PC-9 (cell line): ENCODE measurements at regions not wholly inside any gene's neighbourhood (a gene's known extent, or its start where the extent isn't known, plus 50 kb on each side); places are given as distances from the start of the nearest gene placed in this dataset.
A peak's percentile ranks its signal among the peaks of the same experiment; 100 is the strongest.

Experiments
- BruUV-seq: library from RNA; stranded (reverse); fragments of 400-500 nt; replicated peaks from 2 replicates; lab custom pipeline; 2021; lab: Mats Ljungman, UMichigan
- CTCF ChIA-PET: fragments of 300-600 bp; sonication (Branson Sonifier 250); formaldehyde crosslinking; loops from one replicate; lab custom pipeline; 2022; ENCODE audit warnings: antibody characterized with exemption; lab: Charles Lee
- POLR2A ChIA-PET: fragments of 300-600 bp; sonication (Branson Sonifier 250); formaldehyde crosslinking; loops from one replicate; lab custom pipeline; 2022; ENCODE audit warnings: antibody characterized with exemption; ENCODE audit not compliant: unreplicated experiment; lab: Charles Lee
- DNase-seq, 2 experiments: peaks; one replicate each; pipeline versions ENCODE4 v3.0.0 to v3.0.0-alpha.2; 2015 to 2022; ENCODE audit warnings: mixed read lengths in 1 of 2
- H2AFZ ChIP-seq: fragments of 200-600 bp; sonication (generic); 2 replicates; pipeline ENCODE4 v1.8.1; 2017; ENCODE audit warnings: antibody characterized with exemption
- H3F3A ChIP-seq: fragments of 200-600 bp; sonication (generic); 2 replicates; pipeline ENCODE4 v1.8.1; 2017; ENCODE audit warnings: antibody characterized with exemption, mild to moderate bottlenecking, low read depth; ENCODE audit not compliant: insufficient read depth
- H3K27ac ChIP-seq: fragments of 200-600 bp; sonication (generic); 2 replicates; pipeline ENCODE4 v1.6.1; 2016; ENCODE audit warnings: mixed run types
- H3K27me3 ChIP-seq: fragments of 200-600 bp; sonication (generic); 2 replicates; pipeline ENCODE4 v1.6.1; 2016; ENCODE audit warnings: low read depth, mixed run types; ENCODE audit not compliant: insufficient read depth
- H3K36me3 ChIP-seq: fragments of 200-600 bp; sonication (generic); 2 replicates; pipeline ENCODE4 v1.6.1; 2016; ENCODE audit warnings: low read depth, mixed run types
- H3K4me1 ChIP-seq: fragments of 200-600 bp; sonication (generic); replicated peaks from 2 replicates; pipeline ENCODE4 v1.6.1; 2016; ENCODE audit warnings: mixed run types; ENCODE audit not compliant: insufficient read depth
- H3K4me2 ChIP-seq: fragments of 200-600 bp; sonication (generic); 2 replicates; pipeline ENCODE4 v1.6.1; 2017; ENCODE audit warnings: mixed run types
- H3K4me3 ChIP-seq: fragments of 200-600 bp; sonication (generic); 2 replicates; pipeline ENCODE4 v1.6.1; 2016; ENCODE audit warnings: mixed run types
- H3K79me2 ChIP-seq: fragments of 200-600 bp; sonication (generic); 2 replicates; pipeline ENCODE4 v1.6.1; 2017; ENCODE audit warnings: low read depth, mixed run types
- H3K9me2 ChIP-seq: fragments of 200-600 bp; sonication (generic); 2 replicates; pipeline ENCODE4 v1.8.1; 2017; ENCODE audit warnings: mild to moderate bottlenecking; ENCODE audit not compliant: insufficient read depth
- H3K9me3 ChIP-seq: fragments of 200-600 bp; sonication (generic); 2 replicates; pipeline ENCODE4 v1.8.1; 2016; ENCODE audit warnings: low read depth; ENCODE audit not compliant: insufficient read depth
- H4K20me1 ChIP-seq: fragments of 200-600 bp; sonication (generic); 2 replicates; pipeline ENCODE4 v1.8.1; 2017; ENCODE audit not compliant: insufficient read depth
- CTCF ChIP-seq: fragments of 200-600 bp; sonication (generic); conservative IDR thresholded peaks from 2 replicates; pipeline ENCODE4 v1.6.1; 2017; ENCODE audit warnings: mixed run types, antibody characterized with exemption, mild to moderate bottlenecking, moderate library complexity
- EZH2 ChIP-seq: fragments of 200-600 bp; sonication (generic); IDR thresholded peaks from 2 replicates; pipeline ENCODE4 v1.8.0; 2017; ENCODE audit warnings: antibody characterized with exemption, low read depth
- intact Hi-C: fragments of 100-400 bp; cut with micrococcal nuclease; formaldehyde crosslinking; loops from one replicate; pipeline ENCODE4 v1.10.0; 2022; ENCODE audit not compliant: unreplicated experiment

DNA sequence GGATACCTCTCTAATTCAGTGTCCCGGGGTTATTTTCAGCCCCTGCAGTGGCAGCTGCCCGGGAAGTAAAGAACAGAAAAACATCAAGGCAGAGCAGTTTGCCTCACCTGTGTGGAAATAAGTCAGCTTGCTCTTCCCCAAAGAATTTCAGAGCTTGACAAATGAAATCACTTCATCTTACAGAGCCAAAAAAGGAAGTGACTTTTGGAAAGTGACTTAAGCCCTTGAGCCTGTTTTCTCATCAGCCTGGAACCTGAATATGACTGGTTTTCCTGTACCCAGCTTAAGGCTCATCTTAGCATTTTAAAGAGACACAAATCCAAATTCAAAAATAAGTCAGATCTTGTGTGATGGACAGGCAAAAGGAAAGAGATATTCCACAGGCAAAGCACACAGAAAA, 211.6 kb downstream of the RCHY1 start:
- no peak for DNase-seq
- no peak overlapping the region for H3K4me3 ChIP-seq
- H3K4me2 ChIP-seq, result no peak overlapping the region
- H3K9me3 ChIP-seq, result no peaks in the 10 kb centered on the region
- H3K27ac ChIP-seq, result no peak overlapping the region
- H3K9me2 ChIP-seq, result no peaks in the 10 kb centered on the region
- no peaks in the 10 kb centered on the region for H4K20me1 ChIP-seq
- no peak for TF ChIP-seq EZH2
- no peak for TF ChIP-seq CTCF
- intact Hi-C loops, result no loop called here
- no TSS peak for BruUV-seq
- H2AFZ ChIP-seq, result no peak overlapping the region
- H3K27me3 ChIP-seq, result no peaks in the 10 kb centered on the region
- CTCF ChIA-PET, result no interaction called here
- no peaks in the 10 kb centered on the region for H3K79me2 ChIP-seq
- H3K4me1 ChIP-seq, result no peaks in the 10 kb centered on the region
- POLR2A ChIA-PET, result no interaction called here
- no peaks in the 10 kb centered on the region for H3F3A ChIP-seq
- H3K36me3 ChIP-seq, result no peaks in the 10 kb centered on the region

GRCh38 chr4:75289914-75290582, 224.2 kb downstream of the RCHY1 start:
- Histone ChIP-seq H3K4me3 (no peak overlapping the region), H3K9me3 (no peaks in the 10 kb centered on the region), H4K20me1 (no peaks in the 10 kb centered on the region), H3K4me2 (no peak overlapping the region), H3K4me1 (no peaks in the 10 kb centered on the region), H3F3A (no peaks in the 10 kb centered on the region), H3K27me3 (no peaks in the 10 kb centered on the region), H3K36me3 (no peaks in the 10 kb centered on the region), H2AFZ (no peak overlapping the region), H3K27ac (no peak overlapping the region), H3K79me2 (no peaks in the 10 kb centered on the region), H3K9me2 (no peaks in the 10 kb centered on the region)
- peak in 1 of 2 experiments; percentile 4 for DNase-seq
- ChIA-PET CTCF (interaction anchor here (0.6 kb wide), 1 partner anchor 179 kb away, joined by 5 read pairs; no protein-coding TSS in a partner anchor), POLR2A (no interaction called here)
- intact Hi-C loops, result loop anchor here (5.0 kb wide), 1 partner anchor 358 kb away; the partner anchor contains the start of gene PARM1
- no peak for TF ChIP-seq EZH2
- peak; percentile 61 for TF ChIP-seq CTCF
- BruUV-seq, result no TSS peak

DNA sequence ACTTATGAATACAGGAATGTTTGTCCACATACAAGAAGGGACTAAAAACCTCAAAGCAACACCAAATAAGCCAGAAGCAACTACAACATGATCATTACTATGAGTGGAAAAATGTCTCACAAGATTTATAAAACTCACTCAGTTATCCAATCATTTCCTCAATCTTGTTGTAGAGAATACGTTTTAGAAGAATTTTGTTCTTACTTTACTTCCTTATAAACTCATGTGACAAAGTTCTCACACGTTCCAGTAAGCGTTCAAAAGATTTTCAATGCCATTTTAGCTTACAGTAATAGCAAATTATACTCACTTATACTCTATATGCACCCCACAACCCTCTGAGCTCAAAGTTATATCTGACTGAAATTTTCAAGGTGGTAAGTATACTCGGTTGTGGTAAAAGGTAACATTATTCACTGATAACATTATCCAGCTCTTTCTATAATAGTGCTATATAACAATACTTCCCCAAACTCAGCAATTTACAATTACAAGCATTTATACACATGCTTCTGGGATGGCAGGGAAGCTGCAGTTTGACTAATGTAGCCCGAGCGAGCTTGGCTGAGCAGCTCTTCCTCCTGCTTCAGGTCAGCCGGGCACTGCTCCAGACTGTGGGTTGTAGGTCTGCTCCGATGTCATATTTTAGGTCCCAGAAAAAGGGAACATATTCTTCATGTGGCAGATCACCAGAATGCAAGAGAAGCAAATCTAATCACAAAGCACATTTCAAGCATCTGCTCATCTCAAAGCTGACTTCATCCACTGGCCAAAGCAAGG, 226.3 kb downstream of the RCHY1 start:
- Histone ChIP-seq H3K4me3 (no peak overlapping the region), H3K27me3 (no peaks in the 10 kb centered on the region), H3K4me1 (no peaks in the 10 kb centered on the region), H3K27ac (no peak overlapping the region), H2AFZ (no peak overlapping the region), H3K9me2 (no peaks in the 10 kb centered on the region), H3K79me2 (no peaks in the 10 kb centered on the region), H4K20me1 (no peaks in the 10 kb centered on the region), H3K9me3 (no peaks in the 10 kb centered on the region), H3K4me2 (no peak overlapping the region), H3K36me3 (no peaks in the 10 kb centered on the region), H3F3A (no peaks in the 10 kb centered on the region)
- ChIA-PET POLR2A (no interaction called here), CTCF (no interaction called here)
- intact Hi-C loops, result loop anchor here (5.0 kb wide), 1 partner anchor 356 kb away; the partner anchor contains the start of gene PARM1
- DNase-seq, result no peak
- BruUV-seq, result no TSS peak
- no peak for TF ChIP-seq CTCF
- no peak for TF ChIP-seq EZH2
